OCI-LY3 (cell line): ENCODE measurements at regions not wholly inside any gene's neighbourhood (a gene's known extent, or its start where the extent isn't known, plus 50 kb on each side); places are given as distances from the start of the nearest gene placed in this dataset.

Source experiments
- EZH2phosphoT487 ChIP-seq: fragments of 200-600 bp; shearing (Covaris generic); IDR thresholded peaks from 2 replicates; pipeline ENCODE4 v1.6.1; 2018; ENCODE audit warnings: antibody characterized with exemption, mixed run types, low read depth
- TF ChIP-seq, protein P1 (sequence below): fragments of 200-600, 300-600 bp; sonication (generic); IDR thresholded peaks from 2 replicates; pipeline ENCODE4 v1.5.1; 2014; ENCODE audit warnings: antibody characterized with exemption, low read length, low read depth

DNA sequence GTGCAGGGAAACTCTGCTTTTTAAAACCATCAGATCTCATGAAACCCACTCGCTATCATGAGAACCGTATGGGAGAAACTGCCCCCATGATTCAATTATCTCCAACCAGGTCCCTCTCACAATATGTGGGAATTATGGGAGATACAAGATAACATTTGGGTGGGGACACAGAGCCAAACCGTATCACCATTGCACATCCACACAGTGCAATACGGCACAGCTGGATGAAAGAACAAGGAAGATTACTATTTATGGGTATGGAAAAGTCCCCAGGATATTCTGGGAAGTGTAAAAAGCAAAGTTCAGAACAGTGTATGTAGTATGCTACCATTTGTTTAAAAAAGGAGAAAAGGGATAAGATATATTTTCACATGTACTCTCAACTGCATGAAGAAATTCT lies 290.1 kb downstream of the PIK3C3 start:
- TF ChIP-seq, protein P1, sequence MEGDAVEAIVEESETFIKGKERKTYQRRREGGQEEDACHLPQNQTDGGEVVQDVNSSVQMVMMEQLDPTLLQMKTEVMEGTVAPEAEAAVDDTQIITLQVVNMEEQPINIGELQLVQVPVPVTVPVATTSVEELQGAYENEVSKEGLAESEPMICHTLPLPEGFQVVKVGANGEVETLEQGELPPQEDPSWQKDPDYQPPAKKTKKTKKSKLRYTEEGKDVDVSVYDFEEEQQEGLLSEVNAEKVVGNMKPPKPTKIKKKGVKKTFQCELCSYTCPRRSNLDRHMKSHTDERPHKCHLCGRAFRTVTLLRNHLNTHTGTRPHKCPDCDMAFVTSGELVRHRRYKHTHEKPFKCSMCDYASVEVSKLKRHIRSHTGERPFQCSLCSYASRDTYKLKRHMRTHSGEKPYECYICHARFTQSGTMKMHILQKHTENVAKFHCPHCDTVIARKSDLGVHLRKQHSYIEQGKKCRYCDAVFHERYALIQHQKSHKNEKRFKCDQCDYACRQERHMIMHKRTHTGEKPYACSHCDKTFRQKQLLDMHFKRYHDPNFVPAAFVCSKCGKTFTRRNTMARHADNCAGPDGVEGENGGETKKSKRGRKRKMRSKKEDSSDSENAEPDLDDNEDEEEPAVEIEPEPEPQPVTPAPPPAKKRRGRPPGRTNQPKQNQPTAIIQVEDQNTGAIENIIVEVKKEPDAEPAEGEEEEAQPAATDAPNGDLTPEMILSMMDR = no peak
- TF ChIP-seq EZH2phosphoT487 = no peak
